AG08396 (cell line): ENCODE measurements at regions not wholly inside any gene's neighbourhood (a gene's known extent, or its start where the extent isn't known, plus 50 kb on each side); places are given as distances from the start of the nearest gene placed in this dataset.
"Not testable (repeated sequence)": the region's sequence is repeated elsewhere in the genome, so short reads cannot be mapped to it uniquely, and the experiment has no call there.

ENCODE experiments used
- DNase-seq: peaks from one replicate; pipeline ENCODE4 v3.0.0; 2012; ENCODE audit warnings: low spot score, mixed read lengths

- DNase-seq = not testable (repeated sequence)
These were observed 126.5 kb upstream of the NBPF9 start for GRCh38 chr1:149229813-149230212.

DNA sequence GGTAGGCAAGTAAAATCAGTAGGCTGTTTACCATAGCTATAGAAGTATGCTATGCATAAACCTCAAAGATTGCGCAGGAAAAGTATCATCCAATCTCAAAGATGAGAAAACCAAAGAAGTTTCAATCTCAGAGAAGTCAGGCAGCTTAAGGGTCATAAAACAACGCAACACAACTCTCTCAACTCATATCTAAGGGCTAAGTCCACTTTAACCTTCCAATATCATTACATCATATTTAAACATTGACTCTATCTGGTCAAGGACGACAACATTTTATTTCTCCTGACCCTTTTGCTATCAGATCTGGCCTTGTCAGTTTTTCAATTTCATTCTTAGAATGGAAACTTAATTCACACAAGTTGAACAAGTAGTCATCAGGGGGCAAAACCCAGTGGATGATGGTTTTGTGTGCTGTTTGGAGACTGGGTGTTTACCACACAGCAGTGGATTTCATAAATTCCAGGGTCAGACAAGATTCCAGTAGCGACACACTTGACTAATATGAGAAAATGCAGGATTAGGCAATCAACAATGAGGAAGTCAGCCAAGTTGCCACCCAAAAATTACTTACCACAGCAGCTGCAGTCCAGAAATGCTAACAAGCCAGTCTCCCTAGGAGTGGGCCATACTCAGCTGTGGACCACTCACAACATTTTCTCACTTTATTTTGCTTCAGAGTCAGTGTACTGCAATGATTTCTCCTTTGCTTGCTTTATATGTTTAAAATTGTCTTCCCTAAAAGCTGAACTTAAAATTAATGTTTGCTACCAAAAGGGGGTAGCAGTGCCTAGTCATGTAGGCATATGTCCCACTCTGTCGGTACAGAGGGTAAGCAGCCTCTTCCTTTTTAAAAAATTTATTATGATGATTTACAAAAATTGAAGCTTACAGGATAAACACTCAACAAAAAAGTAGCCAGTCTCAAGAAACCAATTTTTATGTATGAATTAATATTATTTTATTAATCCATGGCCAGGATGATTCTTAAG is 131.9 kb upstream of the NBPF9 start:
- DNase-seq = not testable (repeated sequence)

GRCh38 chr1:149237515-149237914 is 134.2 kb upstream of the NBPF9 start:
- DNase-seq = not testable (repeated sequence)

DNA sequence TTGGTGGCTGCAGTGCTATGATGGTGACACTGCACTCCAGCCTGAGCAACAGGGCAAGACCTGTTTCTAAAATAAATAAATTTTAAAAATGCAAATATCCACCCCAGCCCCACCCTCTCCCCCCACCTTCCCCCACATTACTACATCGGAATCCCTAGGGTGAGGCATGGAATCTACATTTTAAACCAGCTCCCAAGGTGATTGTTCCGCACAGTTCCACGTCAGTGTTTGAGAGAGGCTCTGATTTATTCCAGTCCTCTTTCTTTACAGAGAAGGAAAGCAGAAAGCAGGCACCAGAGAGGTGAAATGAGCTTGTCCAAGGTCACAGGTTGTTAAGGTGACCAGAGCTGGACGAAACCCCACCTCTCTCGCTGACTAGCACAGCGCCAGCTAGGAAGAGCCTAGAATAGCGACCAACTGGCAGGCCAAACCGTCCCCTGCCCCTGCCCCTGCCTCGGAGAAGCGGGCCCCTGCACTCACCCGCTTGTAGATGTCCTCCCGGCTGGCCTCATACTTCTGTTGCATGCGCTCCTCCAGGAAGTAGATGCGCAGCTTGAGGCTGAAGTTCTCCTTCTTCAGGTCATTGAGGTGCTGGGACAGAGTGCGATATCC is 136.7 kb upstream of the NBPF9 start:
- DNase-seq = not testable (repeated sequence)

DNA sequence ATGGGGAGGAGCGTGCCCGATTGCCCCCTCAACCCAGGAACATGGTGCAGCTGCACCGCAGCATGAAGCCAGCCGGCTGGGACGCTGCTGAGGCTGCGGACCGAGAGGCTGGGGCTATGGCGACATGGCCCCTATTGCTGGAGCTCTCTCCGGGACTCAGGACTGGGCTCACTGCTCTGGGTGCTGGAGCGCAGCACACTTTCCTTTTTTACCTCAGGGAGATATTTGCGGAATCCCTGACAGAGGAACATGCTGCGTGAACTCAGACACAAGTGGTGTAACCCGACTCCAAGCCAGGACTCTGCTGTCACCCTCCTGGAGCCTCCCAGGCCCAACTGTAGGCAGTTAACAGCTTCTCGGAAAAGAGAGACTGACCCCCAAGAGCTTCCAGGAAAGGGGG is 137.2 kb upstream of the NBPF9 start:
- not testable (repeated sequence) for DNase-seq

- not testable (repeated sequence) for DNase-seq
These were observed 137.9 kb upstream of the NBPF9 start for GRCh38 chr1:149241272-149241671.

DNA sequence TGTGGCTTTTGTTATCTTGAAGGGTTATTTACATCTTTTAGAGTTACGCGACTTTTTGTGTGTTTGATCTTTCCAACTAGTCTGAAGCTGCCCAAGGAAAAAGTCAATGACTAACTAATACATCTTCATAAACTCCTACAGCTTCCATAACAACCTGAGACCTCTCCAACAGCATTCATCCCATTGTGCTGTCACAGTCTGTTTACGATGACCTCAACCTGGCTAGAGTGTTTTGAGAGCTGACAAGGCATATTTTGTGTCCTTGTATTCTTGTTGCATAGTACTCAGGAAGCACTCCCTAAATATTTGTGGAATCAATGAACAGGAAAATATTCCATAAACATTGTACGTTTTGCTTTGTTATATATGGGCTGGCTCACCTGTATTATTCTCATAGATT is 140.2 kb upstream of the NBPF9 start:
- not testable (repeated sequence) for DNase-seq

DNA sequence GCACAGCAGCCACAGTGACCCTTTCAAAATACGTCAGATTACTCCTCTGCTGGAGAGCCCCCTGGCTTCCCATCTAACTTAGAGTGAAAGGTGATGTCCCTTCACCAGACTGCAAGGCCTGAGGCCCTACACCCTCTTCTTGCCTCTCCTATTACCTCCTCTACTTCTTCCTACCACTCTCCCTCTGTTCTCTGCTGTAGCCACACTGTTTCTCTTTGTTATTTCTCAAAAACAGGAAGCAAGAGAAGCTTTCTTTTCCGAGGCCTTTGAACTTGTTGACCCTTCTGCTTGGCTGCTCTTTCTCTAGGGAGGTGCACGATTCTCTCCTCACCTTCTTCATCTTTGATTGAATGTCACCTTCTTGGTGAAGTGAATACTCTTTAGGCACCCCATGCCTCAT is 141.3 kb upstream of the NBPF9 start:
- not testable (repeated sequence) for DNase-seq

- DNase-seq = not testable (repeated sequence)
These were observed 142.9 kb upstream of the NBPF9 start for GRCh38 chr1:149246212-149246611.

DNA sequence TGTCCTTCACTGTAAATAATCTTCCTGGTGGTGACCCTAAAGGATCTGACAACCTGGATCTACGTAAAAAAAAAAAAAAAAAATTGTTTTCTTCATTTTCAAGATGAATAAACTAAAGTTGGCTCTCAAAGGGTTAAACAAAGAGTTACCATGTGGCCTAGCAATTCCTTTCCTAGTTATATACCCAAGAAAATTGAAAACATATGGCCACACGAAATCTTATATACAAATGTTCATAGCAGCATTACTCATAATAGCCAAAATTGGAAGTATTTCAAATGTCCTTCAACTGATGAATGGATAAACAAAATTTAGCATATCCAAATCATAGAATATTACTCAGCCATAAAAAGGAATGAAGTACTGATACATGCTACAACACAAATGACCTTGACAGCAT is 145.3 kb upstream of the NBPF9 start:
- not testable (repeated sequence) for DNase-seq

DNA sequence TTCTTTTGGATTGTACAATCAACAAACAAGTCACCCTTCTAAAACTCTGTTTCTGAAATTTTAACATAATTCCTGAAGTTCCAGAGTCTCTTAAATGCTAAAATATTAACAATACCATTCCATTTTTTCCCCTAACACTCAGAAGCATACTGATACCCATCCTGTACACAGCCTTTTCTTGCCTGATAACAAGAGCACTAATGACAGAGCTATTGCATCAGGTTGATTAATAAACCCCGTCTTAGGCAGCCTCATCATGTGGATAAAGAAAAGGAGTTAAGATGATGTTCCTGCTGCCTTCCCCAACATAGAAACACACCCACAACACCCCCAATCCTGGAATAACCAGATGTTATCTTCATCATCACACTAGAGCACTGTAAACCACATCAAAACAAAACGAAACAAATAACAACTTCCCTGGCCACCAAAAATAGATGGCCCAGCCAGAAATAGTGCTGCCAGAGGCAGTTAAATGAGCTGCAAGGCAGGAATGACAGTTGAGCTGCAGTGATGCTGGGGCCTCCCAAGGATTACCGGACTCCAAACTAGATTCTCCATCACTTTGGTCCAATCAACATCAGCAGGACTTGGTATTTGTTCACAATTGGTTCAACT is 146.6 kb upstream of the NBPF9 start:
- DNase-seq = not testable (repeated sequence)

DNA sequence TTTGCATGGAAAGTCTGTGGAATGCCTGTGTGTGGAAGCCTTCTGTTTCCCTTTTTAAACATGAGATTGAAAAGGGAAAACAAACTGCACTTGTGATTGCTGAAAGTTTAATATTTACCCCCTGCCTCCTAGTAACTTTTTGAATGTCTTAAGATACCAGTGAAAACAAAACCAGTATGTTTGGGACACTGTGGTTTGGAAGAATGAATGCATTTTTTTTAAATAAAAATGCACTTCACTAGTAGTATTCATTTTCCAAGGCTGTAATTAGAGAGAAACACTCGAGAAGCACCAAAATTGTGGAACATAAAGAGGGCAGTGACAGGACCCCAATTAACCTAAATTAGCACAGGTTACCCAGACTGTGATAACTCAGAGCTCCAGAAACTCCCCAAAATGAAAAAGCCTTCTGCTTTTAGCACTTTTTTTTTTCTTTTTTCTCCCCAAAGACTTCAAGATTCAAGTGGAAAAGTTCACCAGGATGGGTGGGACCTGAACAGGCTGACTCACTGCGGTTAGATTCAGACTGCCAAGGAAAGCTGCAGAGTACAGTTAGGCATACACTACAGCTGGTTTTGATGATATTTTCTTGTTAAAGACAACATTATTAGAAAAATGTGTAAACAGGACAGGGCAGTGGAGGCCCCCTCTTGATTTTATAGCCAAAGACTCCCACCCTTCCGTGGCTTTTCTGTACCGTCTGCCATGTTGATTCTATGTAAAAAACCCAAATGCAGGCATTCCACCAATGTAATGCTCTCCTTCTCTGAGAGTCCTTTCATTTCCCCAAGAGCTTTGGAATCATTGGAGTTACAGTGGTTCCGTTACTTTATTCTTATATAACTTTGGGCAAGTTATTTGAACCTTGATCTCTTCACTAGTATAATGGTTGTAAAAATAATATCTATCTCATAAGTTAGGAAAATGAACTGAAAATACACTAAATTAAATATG is 151.8 kb upstream of the NBPF9 start:
- DNase-seq = not testable (repeated sequence)

DNA sequence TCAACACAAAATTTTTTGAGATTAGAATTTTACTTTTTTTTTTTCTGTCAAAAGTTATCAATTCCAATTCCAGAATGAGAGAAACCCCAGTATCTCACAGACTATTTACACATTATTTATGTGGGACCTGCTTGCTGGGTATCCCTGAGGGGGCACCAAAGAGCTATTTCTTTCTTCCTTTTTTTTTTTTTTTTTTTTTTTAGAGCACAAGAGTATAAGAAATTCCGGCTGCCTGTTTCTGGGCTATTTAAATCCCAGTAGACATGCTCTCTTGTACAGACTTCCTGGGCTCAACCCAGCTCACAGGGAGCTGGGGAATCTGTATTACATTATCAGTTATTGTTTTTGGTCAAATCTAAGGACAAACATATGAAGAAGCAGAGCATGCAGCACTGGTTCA is 156.9 kb upstream of the NBPF9 start:
- DNase-seq = not testable (repeated sequence)

- not testable (repeated sequence) for DNase-seq
These were observed 157.5 kb upstream of the NBPF9 start for GRCh38 chr1:149260736-149261340.

DNA sequence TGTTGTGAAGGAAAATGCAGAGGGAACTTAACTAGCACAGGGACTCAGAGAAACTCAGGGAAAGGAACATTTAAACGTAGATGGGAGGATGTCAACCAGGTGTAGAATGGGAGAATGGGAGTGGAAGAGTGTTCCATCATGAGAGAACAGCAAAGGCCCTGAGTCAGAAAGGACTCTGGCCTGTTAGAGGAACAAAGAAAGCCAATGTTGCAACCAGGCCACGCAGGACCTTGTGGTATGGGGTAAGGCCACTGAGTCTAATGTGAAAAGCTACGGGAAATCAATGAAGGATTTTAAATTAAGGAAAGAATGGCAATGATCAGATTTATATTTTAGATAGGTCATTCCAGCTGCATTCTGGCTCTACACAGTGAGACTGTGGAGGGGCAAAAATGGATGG is 163.9 kb upstream of the NBPF9 start:
- DNase-seq = not testable (repeated sequence)

- DNase-seq = not testable (repeated sequence)
These were observed 165.8 kb upstream of the NBPF9 start for GRCh38 chr1:149269001-149269702.

DNA sequence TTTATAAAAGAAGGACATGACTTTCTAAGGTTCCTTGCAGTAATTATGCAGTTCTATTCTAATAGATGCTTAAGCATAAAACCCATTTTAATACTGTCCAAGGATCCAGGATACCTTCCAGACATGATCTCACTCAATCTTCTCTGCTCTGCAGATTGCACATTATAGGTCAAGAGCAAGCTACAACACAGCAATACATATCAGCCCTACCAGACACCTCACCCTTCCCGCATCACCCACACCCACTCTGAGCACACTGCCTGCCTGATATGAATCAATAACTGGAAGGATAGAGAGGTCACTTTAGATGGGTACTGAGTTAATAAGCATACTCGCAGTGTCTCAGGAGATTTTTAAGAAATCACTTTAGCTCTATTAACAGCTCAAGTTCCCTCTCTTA is 166.5 kb upstream of the NBPF9 start:
- DNase-seq = not testable (repeated sequence)

DNA sequence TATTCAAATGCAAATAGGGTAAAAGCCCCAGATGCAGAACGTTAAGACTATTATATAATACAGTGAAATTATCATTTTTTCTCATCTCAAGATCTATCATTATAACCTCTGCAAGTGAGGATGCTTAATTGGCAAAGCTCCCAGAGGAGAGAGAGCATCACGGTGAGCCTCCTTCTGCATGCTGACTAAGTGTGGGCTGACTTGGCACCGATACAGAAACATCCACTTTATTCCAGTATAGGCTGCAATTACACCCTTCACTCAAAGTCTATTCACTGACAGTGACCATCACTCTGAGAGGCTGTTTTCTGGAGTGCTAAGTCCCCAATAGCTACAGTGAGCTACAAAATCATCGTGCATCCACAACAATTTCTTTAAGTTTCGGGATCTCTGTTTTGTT is 171.1 kb upstream of the NBPF9 start:
- DNase-seq = not testable (repeated sequence)

- not testable (repeated sequence) for DNase-seq
These were observed 172.5 kb upstream of the NBPF9 start for GRCh38 chr1:149275802-149276201.

DNA sequence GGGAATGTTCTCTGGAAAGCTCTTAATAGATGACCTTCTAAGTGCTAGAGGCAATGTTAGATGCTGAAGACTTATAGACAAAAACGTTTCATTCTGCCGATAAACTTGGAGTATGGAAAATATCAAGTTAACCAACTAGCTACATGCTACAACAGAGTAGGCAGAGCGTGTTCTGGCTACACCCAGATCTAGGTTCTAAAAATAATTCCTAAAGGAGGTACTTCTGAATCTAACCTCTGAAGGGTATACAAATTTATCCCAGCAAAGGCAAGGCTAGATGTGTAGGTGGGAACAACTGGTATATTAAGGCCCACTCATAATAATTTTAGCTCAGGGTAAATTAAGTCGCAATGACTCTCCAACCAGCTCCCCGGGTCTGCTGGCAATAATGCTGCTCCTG is 173.1 kb upstream of the NBPF9 start:
- DNase-seq = not testable (repeated sequence)
